ENCODE measurements at regions not wholly inside any gene's neighbourhood (a gene's known extent, or its start where the extent isn't known, plus 50 kb on each side); places are given as distances from the start of the nearest gene placed in this dataset.

DNA sequence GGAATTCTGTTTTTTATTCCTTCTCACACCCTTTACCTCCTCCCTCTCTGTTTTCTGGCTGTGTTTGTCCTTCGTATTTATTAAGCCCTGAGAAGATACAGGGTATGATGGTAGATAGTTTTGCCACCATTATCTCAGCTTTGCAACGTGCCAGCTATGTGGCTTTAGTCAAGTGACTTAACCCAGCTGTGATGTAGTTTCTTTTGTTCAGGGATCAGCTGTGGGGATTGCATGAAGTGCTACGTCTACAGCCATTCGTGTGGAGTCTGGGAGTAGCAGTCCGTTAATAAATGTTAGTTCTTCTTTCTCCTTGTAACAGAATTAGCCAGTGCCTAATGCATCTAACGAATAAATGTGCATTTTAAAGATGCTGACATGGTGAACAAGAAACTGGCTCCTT is 128.4 kb downstream of the HAPSTR1 start:
- TF ChIP-seq, protein P1, sequence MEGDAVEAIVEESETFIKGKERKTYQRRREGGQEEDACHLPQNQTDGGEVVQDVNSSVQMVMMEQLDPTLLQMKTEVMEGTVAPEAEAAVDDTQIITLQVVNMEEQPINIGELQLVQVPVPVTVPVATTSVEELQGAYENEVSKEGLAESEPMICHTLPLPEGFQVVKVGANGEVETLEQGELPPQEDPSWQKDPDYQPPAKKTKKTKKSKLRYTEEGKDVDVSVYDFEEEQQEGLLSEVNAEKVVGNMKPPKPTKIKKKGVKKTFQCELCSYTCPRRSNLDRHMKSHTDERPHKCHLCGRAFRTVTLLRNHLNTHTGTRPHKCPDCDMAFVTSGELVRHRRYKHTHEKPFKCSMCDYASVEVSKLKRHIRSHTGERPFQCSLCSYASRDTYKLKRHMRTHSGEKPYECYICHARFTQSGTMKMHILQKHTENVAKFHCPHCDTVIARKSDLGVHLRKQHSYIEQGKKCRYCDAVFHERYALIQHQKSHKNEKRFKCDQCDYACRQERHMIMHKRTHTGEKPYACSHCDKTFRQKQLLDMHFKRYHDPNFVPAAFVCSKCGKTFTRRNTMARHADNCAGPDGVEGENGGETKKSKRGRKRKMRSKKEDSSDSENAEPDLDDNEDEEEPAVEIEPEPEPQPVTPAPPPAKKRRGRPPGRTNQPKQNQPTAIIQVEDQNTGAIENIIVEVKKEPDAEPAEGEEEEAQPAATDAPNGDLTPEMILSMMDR (IDR thresholded peaks at IDR 0.05; ENCODE audit: insufficient read depth, low read length), result no peak
- H3K4me3 ChIP-seq (ENCODE audit: low read depth, low read length), result no peak overlapping the region

GRCh38 chr16:9225527-9226316 is 134.3 kb downstream of the HAPSTR1 start:
- TF ChIP-seq, protein P1 (IDR thresholded peaks at IDR 0.05; ENCODE audit: insufficient read depth, low read length), result peak; percentile 27
- no peak for DNase-seq (ENCODE audit: low read depth)
- H3K4me3 ChIP-seq (ENCODE audit: low read depth, low read length), result no peak overlapping the region

More for the DNA sequence above, 128.4 kb downstream of the HAPSTR1 start:
- no peak for DNase-seq (ENCODE audit: low read depth)

- DNase-seq (ENCODE audit: low read depth), result no peak
- TF ChIP-seq, protein P1 (IDR thresholded peaks at IDR 0.05; ENCODE audit: insufficient read depth, low read length), result no peak
- H3K4me3 ChIP-seq (ENCODE audit: low read depth, low read length), result no peak overlapping the region
Observed at GRCh38 chr16:9226924-9227323, 135.5 kb downstream of the HAPSTR1 start.

- TF ChIP-seq, protein P1 (IDR thresholded peaks at IDR 0.05; ENCODE audit: insufficient read depth, low read length), result no peak
- DNase-seq (ENCODE audit: low read depth), result no peak
Observed at GRCh38 chr16:9231039-9231438, 139.6 kb downstream of the HAPSTR1 start.

GRCh38 chr16:9232102-9232770 is 140.8 kb downstream of the HAPSTR1 start:
- no peak for DNase-seq (ENCODE audit: low read depth)
- TF ChIP-seq, protein P1 (IDR thresholded peaks at IDR 0.05; ENCODE audit: insufficient read depth, low read length), result no peak
- H3K4me3 ChIP-seq (ENCODE audit: low read depth, low read length), result no peak overlapping the region

More at GRCh38 chr16:9231039-9231438, 139.6 kb downstream of the HAPSTR1 start:
- no peak overlapping the region for H3K4me3 ChIP-seq (ENCODE audit: low read depth, low read length)

GRCh38 chr16:9235867-9236266 is 144.4 kb downstream of the HAPSTR1 start:
- H3K4me3 ChIP-seq (ENCODE audit: low read depth, low read length), result no peak overlapping the region
- TF ChIP-seq, protein P1 (IDR thresholded peaks at IDR 0.05; ENCODE audit: insufficient read depth, low read length), result no peak
- DNase-seq (ENCODE audit: low read depth), result no peak

Measured in fibroblast of the aortic adventitia (primary cell).